Endothelial cell (in vitro differentiated cells): ENCODE measurements at regions not wholly inside any gene's neighbourhood (a gene's known extent, or its start where the extent isn't known, plus 50 kb on each side); places are given as distances from the start of the nearest gene placed in this dataset.

ENCODE experiments used
- DNase-seq: peaks from one replicate; pipeline ENCODE4 v3.0.0; 2021; ENCODE audit warnings: low spot score
- H3K27ac Mint-ChIP-seq: one replicate; pipeline ENCODE4 v1.8.0; 2021; ENCODE audit warnings: mixed read lengths, inconsistent platforms; ENCODE audit not compliant: unreplicated experiment
- H3K27me3 Mint-ChIP-seq: one replicate; pipeline ENCODE4 v1.8.0; 2021; ENCODE audit warnings: mild to moderate bottlenecking, moderate library complexity, mixed read lengths, inconsistent platforms; ENCODE audit not compliant: unreplicated experiment
- H3K36me3 Mint-ChIP-seq: one replicate; pipeline ENCODE4 v1.8.0; 2021; ENCODE audit warnings: mild to moderate bottlenecking, low read depth, mixed read lengths, inconsistent platforms; ENCODE audit not compliant: unreplicated experiment
- H3K4me1 Mint-ChIP-seq: one replicate; pipeline ENCODE4 v1.8.0; 2021; ENCODE audit warnings: mild to moderate bottlenecking, mixed read lengths, inconsistent platforms; ENCODE audit not compliant: unreplicated experiment
- H3K4me3 Mint-ChIP-seq: one replicate; pipeline ENCODE4 v1.8.0; 2021; ENCODE audit warnings: mild to moderate bottlenecking, mixed read lengths, inconsistent platforms; ENCODE audit not compliant: unreplicated experiment
- H3K9me3 Mint-ChIP-seq: one replicate; pipeline ENCODE4 v1.8.0; 2021; ENCODE audit warnings: mixed read lengths, inconsistent platforms; ENCODE audit not compliant: unreplicated experiment
- TF ChIP-seq, protein P1 (sequence below): fragments of 200-600 bp; sonication (generic); IDR thresholded peaks from one replicate; pipeline ENCODE4 v1.5.0; 2021; ENCODE audit warnings: antibody characterized with exemption; ENCODE audit not compliant: unreplicated experiment

DNA sequence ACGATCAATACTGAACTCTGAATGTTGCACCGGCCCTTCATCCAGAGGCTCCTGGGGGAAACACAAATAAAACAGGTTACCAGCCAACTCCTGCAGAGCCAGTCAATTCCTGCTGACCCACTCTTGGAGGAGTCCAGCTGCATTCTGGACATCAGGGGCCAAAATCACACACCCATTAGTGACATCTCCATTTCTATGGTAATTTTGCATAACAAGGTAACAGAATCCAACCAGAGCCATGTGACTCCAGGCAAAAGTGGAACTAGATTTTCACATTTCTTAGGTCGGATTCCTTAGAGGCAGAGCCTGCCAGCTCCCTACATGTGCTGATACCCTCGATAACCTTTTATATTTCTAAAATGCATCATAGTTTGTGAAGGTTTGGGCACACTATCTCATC lies 119.2 kb upstream of the CTNNB1 start:
- Mint-ChIP-seq H3K36me3 (no peaks in the 10 kb centered on the region), H3K4me3 (no peak overlapping the region), H3K27me3 (peaks cover 2% of the 10 kb centered on the region), H3K4me1 (no peaks in the 10 kb centered on the region), H3K9me3 (no peaks in the 10 kb centered on the region), H3K27ac (no peak overlapping the region)
- no peak for DNase-seq
- TF ChIP-seq, protein P1, sequence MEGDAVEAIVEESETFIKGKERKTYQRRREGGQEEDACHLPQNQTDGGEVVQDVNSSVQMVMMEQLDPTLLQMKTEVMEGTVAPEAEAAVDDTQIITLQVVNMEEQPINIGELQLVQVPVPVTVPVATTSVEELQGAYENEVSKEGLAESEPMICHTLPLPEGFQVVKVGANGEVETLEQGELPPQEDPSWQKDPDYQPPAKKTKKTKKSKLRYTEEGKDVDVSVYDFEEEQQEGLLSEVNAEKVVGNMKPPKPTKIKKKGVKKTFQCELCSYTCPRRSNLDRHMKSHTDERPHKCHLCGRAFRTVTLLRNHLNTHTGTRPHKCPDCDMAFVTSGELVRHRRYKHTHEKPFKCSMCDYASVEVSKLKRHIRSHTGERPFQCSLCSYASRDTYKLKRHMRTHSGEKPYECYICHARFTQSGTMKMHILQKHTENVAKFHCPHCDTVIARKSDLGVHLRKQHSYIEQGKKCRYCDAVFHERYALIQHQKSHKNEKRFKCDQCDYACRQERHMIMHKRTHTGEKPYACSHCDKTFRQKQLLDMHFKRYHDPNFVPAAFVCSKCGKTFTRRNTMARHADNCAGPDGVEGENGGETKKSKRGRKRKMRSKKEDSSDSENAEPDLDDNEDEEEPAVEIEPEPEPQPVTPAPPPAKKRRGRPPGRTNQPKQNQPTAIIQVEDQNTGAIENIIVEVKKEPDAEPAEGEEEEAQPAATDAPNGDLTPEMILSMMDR: no peak

DNA sequence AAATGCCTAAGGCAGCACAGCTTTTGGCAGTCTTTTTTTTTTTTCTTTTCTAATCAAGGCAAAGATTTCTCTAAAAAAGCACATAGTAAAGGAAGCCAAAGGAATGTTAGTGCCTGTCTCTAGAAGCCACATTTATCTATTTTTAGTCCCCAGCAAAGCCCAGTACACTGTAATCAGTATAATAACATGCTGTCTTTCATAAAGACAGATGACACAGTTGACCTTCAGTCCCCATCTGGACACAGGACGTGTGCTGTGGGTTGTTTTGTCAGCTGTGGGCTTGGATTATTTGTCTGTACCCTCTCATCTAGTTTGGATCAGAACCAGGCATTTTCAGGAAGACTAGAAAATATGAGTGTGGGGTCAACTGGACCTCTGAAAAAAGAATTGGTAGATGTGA lies 110.4 kb upstream of the CTNNB1 start:
- DNase-seq: no peak
- no peaks in the 10 kb centered on the region for H3K9me3 Mint-ChIP-seq
- H3K4me1 Mint-ChIP-seq: no peaks in the 10 kb centered on the region
- H3K27ac Mint-ChIP-seq: no peak overlapping the region
- H3K4me3 Mint-ChIP-seq: no peak overlapping the region
- TF ChIP-seq, protein P1: no peak
- no peaks in the 10 kb centered on the region for H3K36me3 Mint-ChIP-seq
- peaks cover 4% of the 10 kb centered on the region for H3K27me3 Mint-ChIP-seq

DNA sequence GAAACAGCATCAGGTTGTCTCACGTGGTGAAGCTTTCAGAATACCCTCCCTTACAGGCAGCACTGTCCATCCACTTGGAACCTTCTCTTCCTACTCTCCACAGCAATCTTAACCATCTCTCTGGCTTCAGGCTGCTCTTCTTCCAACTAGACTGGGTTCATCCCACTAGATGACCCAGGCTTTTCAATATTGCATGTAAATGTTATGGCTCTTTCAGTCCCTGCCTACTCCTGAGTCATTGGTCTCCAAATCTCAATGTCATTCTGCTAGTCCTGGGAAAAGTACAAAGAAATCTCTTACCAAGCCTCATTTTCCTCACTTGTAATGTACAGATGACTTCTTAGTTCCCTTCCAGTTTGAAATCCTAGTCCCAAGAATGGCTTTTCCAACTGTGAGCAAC lies 109.7 kb upstream of the CTNNB1 start:
- peaks cover 4% of the 10 kb centered on the region for H3K27me3 Mint-ChIP-seq
- no peak overlapping the region for H3K4me3 Mint-ChIP-seq
- TF ChIP-seq, protein P1: no peak
- no peak for DNase-seq
- no peaks in the 10 kb centered on the region for H3K9me3 Mint-ChIP-seq
- H3K36me3 Mint-ChIP-seq: no peaks in the 10 kb centered on the region
- H3K27ac Mint-ChIP-seq: no peak overlapping the region
- no peaks in the 10 kb centered on the region for H3K4me1 Mint-ChIP-seq

DNA sequence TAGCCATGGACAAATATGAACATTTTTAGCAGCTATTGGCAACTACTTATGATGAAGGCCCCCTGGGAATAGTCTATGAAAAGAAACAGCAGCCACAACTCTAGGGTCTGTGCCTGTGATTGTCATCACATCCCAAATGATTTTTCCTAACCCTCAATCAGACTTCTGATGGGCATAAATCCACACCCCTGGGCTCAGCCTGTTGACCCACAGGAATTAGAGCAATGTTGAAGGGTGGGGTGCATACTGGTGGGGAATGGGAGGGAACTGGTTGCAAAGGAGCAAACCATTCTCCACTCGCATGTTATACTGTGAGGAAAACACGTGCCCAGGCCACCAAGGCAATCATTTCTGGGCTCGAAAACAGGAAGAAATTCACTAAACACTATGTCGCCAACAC lies 106.5 kb upstream of the CTNNB1 start:
- H3K36me3 Mint-ChIP-seq: no peaks in the 10 kb centered on the region
- no peak for DNase-seq
- H3K9me3 Mint-ChIP-seq: no peaks in the 10 kb centered on the region
- TF ChIP-seq, protein P1: no peak
- H3K27me3 Mint-ChIP-seq: peaks cover 7% of the 10 kb centered on the region
- no peak overlapping the region for H3K27ac Mint-ChIP-seq
- no peak overlapping the region for H3K4me3 Mint-ChIP-seq
- no peaks in the 10 kb centered on the region for H3K4me1 Mint-ChIP-seq

DNA sequence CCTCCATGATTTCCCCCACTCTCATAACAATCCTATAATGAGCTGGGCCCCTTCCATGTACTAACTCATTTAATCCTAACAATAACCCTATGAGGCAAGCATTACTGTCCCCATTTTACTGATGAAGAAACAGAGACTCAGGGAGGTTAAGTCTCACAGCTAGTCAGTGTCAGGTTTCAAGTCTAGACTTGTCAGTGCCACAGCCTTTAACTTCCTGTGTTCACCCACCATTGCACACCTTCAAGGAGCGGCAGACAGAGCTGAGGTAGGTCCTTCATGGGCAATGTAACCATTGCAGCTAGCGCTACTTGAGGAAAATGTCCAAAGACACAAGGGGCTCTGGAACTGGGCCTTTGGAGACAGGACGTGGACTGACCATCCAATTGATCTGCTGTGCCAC lies 105.8 kb upstream of the CTNNB1 start:
- Mint-ChIP-seq H3K36me3 (no peaks in the 10 kb centered on the region), H3K27ac (no peak overlapping the region), H3K4me1 (no peaks in the 10 kb centered on the region), H3K4me3 (no peak overlapping the region), H3K9me3 (no peaks in the 10 kb centered on the region), H3K27me3 (peaks cover 7% of the 10 kb centered on the region)
- TF ChIP-seq, protein P1: no peak
- no peak for DNase-seq
